Bronchial epithelial cell (primary cell): ENCODE measurements at regions not wholly inside any gene's neighbourhood (a gene's known extent, or its start where the extent isn't known, plus 50 kb on each side); places are given as distances from the start of the nearest gene placed in this dataset.

Source experiments
- DNase-seq: peaks from one replicate; pipeline ENCODE4 v3.0.0-alpha.2; 2010; ENCODE audit warnings: low read depth
- FAIRE-seq: peaks from 2 replicates; lab custom pipeline; 2011; peaks lifted over from hg19 to GRCh38; lab: Jason Lieb, UNC
- H3K27me3 ChIP-seq: 2 replicates; pipeline ENCODE4 v1.5.1; 2011; ENCODE audit warnings: low read length; ENCODE audit not compliant: control insufficient read depth, insufficient read depth
- H3K36me3 ChIP-seq: 2 replicates; pipeline ENCODE4 v1.5.1; 2011; ENCODE audit warnings: low read length; ENCODE audit not compliant: control insufficient read depth, insufficient read depth
- H3K4me3 ChIP-seq: 2 replicates; pipeline ENCODE4 v1.5.1; 2011; ENCODE audit warnings: mild to moderate bottlenecking, low read depth, low read length, control low read depth
- TF ChIP-seq, protein P1 (sequence below): IDR thresholded peaks from 2 replicates; pipeline ENCODE4 v1.5.1; 2011; ENCODE audit warnings: mild to moderate bottlenecking, moderate library complexity, low read length, control low read depth, inconsistent platforms; ENCODE audit not compliant: insufficient read depth, severe bottlenecking

- H3K36me3 ChIP-seq, result no peaks in the 10 kb centered on the region
Observed at GRCh38 chr2:150552041-150552820, 64.8 kb upstream of the RND3 start.

GRCh38 chr2:150549381-150549780, 61.9 kb upstream of the RND3 start:
- TF ChIP-seq, protein P1, sequence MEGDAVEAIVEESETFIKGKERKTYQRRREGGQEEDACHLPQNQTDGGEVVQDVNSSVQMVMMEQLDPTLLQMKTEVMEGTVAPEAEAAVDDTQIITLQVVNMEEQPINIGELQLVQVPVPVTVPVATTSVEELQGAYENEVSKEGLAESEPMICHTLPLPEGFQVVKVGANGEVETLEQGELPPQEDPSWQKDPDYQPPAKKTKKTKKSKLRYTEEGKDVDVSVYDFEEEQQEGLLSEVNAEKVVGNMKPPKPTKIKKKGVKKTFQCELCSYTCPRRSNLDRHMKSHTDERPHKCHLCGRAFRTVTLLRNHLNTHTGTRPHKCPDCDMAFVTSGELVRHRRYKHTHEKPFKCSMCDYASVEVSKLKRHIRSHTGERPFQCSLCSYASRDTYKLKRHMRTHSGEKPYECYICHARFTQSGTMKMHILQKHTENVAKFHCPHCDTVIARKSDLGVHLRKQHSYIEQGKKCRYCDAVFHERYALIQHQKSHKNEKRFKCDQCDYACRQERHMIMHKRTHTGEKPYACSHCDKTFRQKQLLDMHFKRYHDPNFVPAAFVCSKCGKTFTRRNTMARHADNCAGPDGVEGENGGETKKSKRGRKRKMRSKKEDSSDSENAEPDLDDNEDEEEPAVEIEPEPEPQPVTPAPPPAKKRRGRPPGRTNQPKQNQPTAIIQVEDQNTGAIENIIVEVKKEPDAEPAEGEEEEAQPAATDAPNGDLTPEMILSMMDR, result no peak
- no peaks in the 10 kb centered on the region for H3K27me3 ChIP-seq
- no peak for FAIRE-seq
- peak; percentile 71 for DNase-seq
- no peaks in the 10 kb centered on the region for H3K36me3 ChIP-seq
- H3K4me3 ChIP-seq, result no peak overlapping the region

More at GRCh38 chr2:150552041-150552820, 64.8 kb upstream of the RND3 start:
- Histone ChIP-seq H3K4me3 (no peak overlapping the region), H3K27me3 (no peaks in the 10 kb centered on the region)
- TF ChIP-seq, protein P1, result no peak
- FAIRE-seq (no peak), DNase-seq (no peak)

GRCh38 chr2:150548527-150548926, 61.1 kb upstream of the RND3 start:
- Histone ChIP-seq H3K4me3 (no peak overlapping the region), H3K36me3 (no peaks in the 10 kb centered on the region), H3K27me3 (no peaks in the 10 kb centered on the region)
- no peak for FAIRE-seq
- TF ChIP-seq, protein P1, result peak; percentile 44
- DNase-seq, result no peak

GRCh38 chr2:150545916-150546315, 58.4 kb upstream of the RND3 start:
- Histone ChIP-seq H3K36me3 (no peaks in the 10 kb centered on the region), H3K27me3 (no peaks in the 10 kb centered on the region), H3K4me3 (no peak overlapping the region)
- no peak for DNase-seq
- no peak for FAIRE-seq
- TF ChIP-seq, protein P1, result no peak

DNA sequence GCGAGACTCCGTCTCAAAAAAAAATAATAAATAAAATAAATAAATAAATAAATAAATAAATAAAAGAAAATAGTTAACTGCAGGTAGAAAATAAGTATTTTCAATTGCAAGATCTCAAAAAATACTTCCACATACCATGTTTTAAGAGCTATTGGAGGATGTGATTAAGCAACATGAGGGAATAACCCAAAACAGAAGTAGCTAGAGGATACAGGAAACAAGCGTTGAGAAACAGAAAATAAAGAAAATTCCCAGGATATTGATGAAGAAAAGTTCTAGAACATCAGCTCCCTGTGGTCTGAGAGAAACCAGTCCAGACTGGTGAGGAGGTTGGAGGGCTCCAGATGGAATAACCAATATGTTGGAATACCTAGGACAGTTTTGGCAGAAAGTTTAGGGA, 57.3 kb upstream of the RND3 start:
- Histone ChIP-seq H3K4me3 (no peak overlapping the region), H3K36me3 (no peaks in the 10 kb centered on the region), H3K27me3 (no peaks in the 10 kb centered on the region)
- DNase-seq (no peak), FAIRE-seq (no peak)
- TF ChIP-seq, protein P1, result no peak
